IMR-90 (cell line): ENCODE measurements at regions not wholly inside any gene's neighbourhood (a gene's known extent, or its start where the extent isn't known, plus 50 kb on each side); places are given as distances from the start of the nearest gene placed in this dataset.

ENCODE experiments used
- ATAC-seq: fragments of 200-7000 bp; cut with Tn5 transposase; 2 replicates; pipeline ENCODE4 v1.9.1; 2020; ENCODE audit warnings: low read depth, mild to moderate bottlenecking, moderate library complexity
- BruUV-seq: library from RNA; stranded (reverse); fragments of 400-500 nt; replicated peaks from 2 replicates; lab custom pipeline; 2021; lab: Mats Ljungman, UMichigan
- CTCF ChIA-PET: fragments of 300-600 bp; formaldehyde crosslinking; extraction: SDS; loops from one replicate; lab custom pipeline; 2021; ENCODE audit warnings: antibody characterized with exemption; lab: Yijun Ruan, JAX
- POLR2A ChIA-PET: fragments of 300-600 bp; sonication (Branson Sonifier 250); formaldehyde crosslinking; loops from one replicate; lab custom pipeline; 2022; ENCODE audit warnings: antibody characterized with exemption; ENCODE audit not compliant: unreplicated experiment; lab: Charles Lee
- DNase-seq: peaks from one replicate; pipeline ENCODE4 v3.0.0; 2013
- H2AFZ ChIP-seq: replicated peaks from 2 replicates; pipeline ENCODE3; 2013; ENCODE audit warnings: low read length, mild to moderate bottlenecking; ENCODE audit not compliant: poor library complexity
- H2AK5ac ChIP-seq: 2 replicates; pipeline ENCODE4 v1.6.1; 2013; ENCODE audit warnings: low read depth, low read length, inconsistent platforms
- H2AK9ac ChIP-seq: replicated peaks from 2 replicates; pipeline ENCODE3; 2013; ENCODE audit warnings: mild to moderate bottlenecking, low read depth, low read length, moderate library complexity; ENCODE audit not compliant: poor library complexity
- H2BK120ac ChIP-seq: 2 replicates; pipeline ENCODE4 v1.6.1; 2013; ENCODE audit warnings: low read depth, low read length, inconsistent platforms
- H2BK15ac ChIP-seq: 3 replicates; pipeline ENCODE4 v1.6.1; 2013; ENCODE audit warnings: low read depth, low read length, inconsistent platforms
- H2BK20ac ChIP-seq: 2 replicates; pipeline ENCODE4 v1.6.1; 2013; ENCODE audit warnings: low read depth, mild to moderate bottlenecking, inconsistent platforms, low read length, moderate library complexity
- H2BK5ac ChIP-seq: 2 replicates; pipeline ENCODE4 v1.6.1; 2013; ENCODE audit warnings: mild to moderate bottlenecking, low read depth, low read length, inconsistent platforms; ENCODE audit not compliant: poor library complexity, severe bottlenecking
- H3K14ac ChIP-seq: replicated peaks from 2 replicates; pipeline ENCODE4 v1.6.1; 2013; ENCODE audit warnings: low read depth, low read length, inconsistent platforms
- H3K18ac ChIP-seq: 2 replicates; pipeline ENCODE4 v1.6.1; 2013; ENCODE audit warnings: low read depth, low read length, control low read depth
- H3K23ac ChIP-seq: 2 replicates; pipeline ENCODE4 v1.6.1; 2013; ENCODE audit warnings: low read depth, low read length, inconsistent platforms
- H3K27ac ChIP-seq: 2 replicates; pipeline ENCODE4 v1.5.1; 2013; ENCODE audit warnings: mild to moderate bottlenecking, control low read depth, low read length; ENCODE audit not compliant: insufficient read depth
- H3K27me3 ChIP-seq: 2 replicates; pipeline ENCODE4 v1.6.1; 2013; ENCODE audit warnings: low read length; ENCODE audit not compliant: control insufficient read depth, insufficient read depth
- H3K36me3 ChIP-seq: 2 replicates; pipeline ENCODE4 v1.6.1; 2013; ENCODE audit warnings: low read length, mixed read lengths; ENCODE audit not compliant: control insufficient read depth, insufficient read depth
- H3K4ac ChIP-seq: 2 replicates; pipeline ENCODE4 v1.6.1; 2013; ENCODE audit warnings: low read depth, low read length, inconsistent platforms
- H3K4me1 ChIP-seq: 2 replicates; pipeline ENCODE4 v1.6.1; 2013; ENCODE audit warnings: low read length, mixed read lengths; ENCODE audit not compliant: control insufficient read depth, insufficient read depth
- H3K4me2 ChIP-seq: 2 replicates; pipeline ENCODE4 v1.6.1; 2013; ENCODE audit warnings: low read depth, mild to moderate bottlenecking, control low read depth, low read length, moderate library complexity
- H3K4me3 ChIP-seq: 2 replicates; pipeline ENCODE4 v1.5.1; 2013; ENCODE audit warnings: low read depth, mild to moderate bottlenecking, control low read depth, low read length, moderate library complexity; ENCODE audit not compliant: insufficient read depth
- H3K56ac ChIP-seq: 2 replicates; pipeline ENCODE4 v1.6.1; 2013; ENCODE audit warnings: low read length, inconsistent platforms; ENCODE audit not compliant: insufficient read depth; ENCODE audit errors: extremely low read depth
- H3K79me1 ChIP-seq, 2 experiments: 2 replicates each; pipeline ENCODE4 v1.6.1; 2013; ENCODE audit warnings: low read length in 2 of 2, inconsistent platforms in 1 of 2, low read depth in 1 of 2
- H3K9ac ChIP-seq: 2 replicates; pipeline ENCODE4 v1.6.1; 2013; ENCODE audit warnings: low read depth, low read length, control low read depth
- H3K9me1 ChIP-seq: 2 replicates; pipeline ENCODE4 v1.6.1; 2013; ENCODE audit warnings: low read length, inconsistent platforms; ENCODE audit not compliant: insufficient read depth
- H3K9me3 ChIP-seq: 2 replicates; pipeline ENCODE4 v1.6.1; 2013; ENCODE audit warnings: low read length; ENCODE audit not compliant: control insufficient read depth, insufficient read depth
- H4K20me1 ChIP-seq: 2 replicates; pipeline ENCODE4 v1.6.1; 2013; ENCODE audit warnings: low read length, inconsistent platforms; ENCODE audit not compliant: insufficient read depth
- H4K5ac ChIP-seq: 2 replicates; pipeline ENCODE4 v1.6.1; 2013; ENCODE audit warnings: mild to moderate bottlenecking, low read depth, low read length, control low read depth
- H4K8ac ChIP-seq, 2 experiments: 2 replicates each; pipeline ENCODE4 v1.6.1; 2013; ENCODE audit warnings: low read depth in 2 of 2, low read length in 2 of 2, control low read depth in 1 of 2, inconsistent platforms in 1 of 2
- H4K91ac ChIP-seq: 2 replicates; pipeline ENCODE4 v1.6.1; 2013; ENCODE audit warnings: low read depth, low read length, inconsistent platforms; ENCODE audit not compliant: insufficient read depth
- BHLHE40 ChIP-seq: fragments of 150-350 bp; IDR thresholded peaks from 2 replicates; pipeline ENCODE4 v1.6.1; 2016; ENCODE audit warnings: mild to moderate bottlenecking, low read depth, low read length
- CEBPB ChIP-seq: IDR thresholded peaks from 2 replicates; pipeline ENCODE4 v1.6.1; 2012; ENCODE audit warnings: low read depth, low read length, improper control_type of control experiment
- CHD1 ChIP-seq: IDR thresholded peaks from 2 replicates; pipeline ENCODE4 v1.6.1; 2012; ENCODE audit warnings: low read depth, low read length, improper control_type of control experiment
- CTCF ChIP-seq: conservative IDR thresholded peaks from 2 replicates; pipeline ENCODE4 v1.5.1; 2012; ENCODE audit warnings: mild to moderate bottlenecking, low read depth, low read length, improper control_type of control experiment
- ELK1 ChIP-seq: fragments of 150-350 bp; IDR thresholded peaks from 2 replicates; pipeline ENCODE4 v1.6.1; 2016; ENCODE audit warnings: low read depth, mild to moderate bottlenecking, low read length, moderate library complexity, borderline replicate concordance
- FOS ChIP-seq: fragments of 150-350 bp; IDR thresholded peaks from 2 replicates; pipeline ENCODE4 v1.6.1; 2016; ENCODE audit warnings: low read depth, low read length
- MAFK ChIP-seq: IDR thresholded peaks from 2 replicates; pipeline ENCODE4 v1.6.1; 2012; ENCODE audit warnings: low read depth, low read length, improper control_type of control experiment
- MAZ ChIP-seq: IDR thresholded peaks from 2 replicates; pipeline ENCODE4 v1.6.1; 2012; ENCODE audit warnings: low read depth, mild to moderate bottlenecking, low read length, improper control_type of control experiment, moderate library complexity, borderline replicate concordance
- MXI1 ChIP-seq: IDR thresholded peaks from 2 replicates; pipeline ENCODE4 v1.6.1; 2012; ENCODE audit warnings: low read depth, mild to moderate bottlenecking, low read length, moderate library complexity, borderline replicate concordance
- NFE2L2 ChIP-seq: fragments of 150-350 bp; IDR thresholded peaks from 2 replicates; pipeline ENCODE4 v1.6.1; 2016; ENCODE audit warnings: low read depth, mild to moderate bottlenecking, low read length
- POLR2A ChIP-seq: IDR thresholded peaks from 2 replicates; pipeline ENCODE4 v1.6.1; 2012; ENCODE audit warnings: mild to moderate bottlenecking, low read depth, low read length
- RAD21 ChIP-seq: IDR thresholded peaks from 2 replicates; pipeline ENCODE4 v1.6.1; 2012; ENCODE audit warnings: low read length, improper control_type of control experiment
- RCOR1 ChIP-seq: IDR thresholded peaks from 2 replicates; pipeline ENCODE4 v1.6.1; 2012; ENCODE audit warnings: mild to moderate bottlenecking, low read length, improper control_type of control experiment; ENCODE audit not compliant: insufficient replicate concordance
- RFX5 ChIP-seq: IDR thresholded peaks from 2 replicates; pipeline ENCODE4 v1.8.0; 2012; ENCODE audit warnings: low read depth, mild to moderate bottlenecking, low read length, moderate library complexity
- SMC3 ChIP-seq: fragments of 150-350 bp; IDR thresholded peaks from 2 replicates; pipeline ENCODE4 v1.6.1; 2016; ENCODE audit warnings: low read depth, mild to moderate bottlenecking, antibody characterized with exemption, low read length, moderate library complexity
- USF2 ChIP-seq: fragments of 150-350 bp; IDR thresholded peaks from 2 replicates; pipeline ENCODE4 v1.6.1; 2017; ENCODE audit warnings: mild to moderate bottlenecking, antibody characterized with exemption, low read length, low read depth
- WGBS, 2 experiments: methylation state at CpG; one replicate each; pipeline versions ENCODE4 v1.1.5 to v1.1.7; 2013; ENCODE audit warnings: missing lambda C conversion rate in 2 of 2; ENCODE audit not compliant: insufficient read length in 1 of 2; ENCODE audit errors: extremely low coverage in 2 of 2; 5-methylcytosine and 5-hydroxymethylcytosine counted together
- dilution Hi-C: fragments of 300-500 bp; cut with HindIII; formaldehyde crosslinking; loops from one replicate; pipeline ENCODE4 v1.14.3; 2018; ENCODE audit warnings: low sequenced_read_pairs; ENCODE audit not compliant: unreplicated experiment
- in situ Hi-C: fragments of 300-500 bp; cut with MboI; formaldehyde crosslinking; loops from 3 replicates; pipeline ENCODE4 v1.14.3; 2019; ENCODE audit warnings: low sequenced_read_pairs, inconsistent platforms, mixed read lengths
- intact Hi-C: fragments of 100-400 bp; cut with micrococcal nuclease; formaldehyde crosslinking; loops from 2 replicates; pipeline ENCODE4 v1.10.0; 2022

GRCh38 chr2:81412681-81413080 lies 1108.1 kb upstream of the LRRTM1 start:
- H2AK9ac ChIP-seq = no peak overlapping the region
- H3K9ac ChIP-seq = no peak overlapping the region
- H3K4me3 ChIP-seq = no peak overlapping the region
- H4K8ac ChIP-seq = no peak overlapping the region
- H3K23ac ChIP-seq = no peak overlapping the region
- H2AK5ac ChIP-seq = no peak overlapping the region
- ChIA-PET POLR2A (no interaction called here), CTCF (no interaction called here)
- H3K56ac ChIP-seq = no peak overlapping the region
- H3K36me3 ChIP-seq = no peaks in the 10 kb centered on the region
- no peak overlapping the region for H2BK120ac ChIP-seq
- no peaks in the 10 kb centered on the region for H3K4me1 ChIP-seq
- no peak overlapping the region for H3K4ac ChIP-seq
- 18% methylated on average over 2 of the region's 3 CpGs; no CpG with 5 or more reads in 1 of the 2 experiments for WGBS, 2 experiments
- H3K27ac ChIP-seq = no peak overlapping the region
- no peak overlapping the region for H3K14ac ChIP-seq
- no peak overlapping the region for H2BK15ac ChIP-seq
- no peak overlapping the region for H2BK20ac ChIP-seq
- ATAC-seq = no peak
- 0 out of 2 replicates have a peak, but pooled peaks cover under 1% of the 10 kb centered on the region for H3K9me3 ChIP-seq
- no peak overlapping the region for H4K91ac ChIP-seq
- TF ChIP-seq NFE2L2 (no peak), USF2 (no peak), FOS (no peak), MAFK (no peak), SMC3 (no peak), CEBPB (no peak), MAZ (no peak), BHLHE40 (no peak), POLR2A (no peak), MXI1 (no peak), ELK1 (no peak), CTCF (no peak), RAD21 (no peak), RCOR1 (no peak), CHD1 (no peak), RFX5 (no peak)
- H4K5ac ChIP-seq = no peak overlapping the region
- H3K4me2 ChIP-seq = no peak overlapping the region
- H2BK5ac ChIP-seq = no peak overlapping the region
- no peaks in the 10 kb centered on the region for H3K27me3 ChIP-seq
- dilution Hi-C loops = no loop called here
- BruUV-seq = no TSS peak
- no peaks in the 10 kb centered on the region for H3K9me1 ChIP-seq
- intact Hi-C loops = no loop called here
- no peak overlapping the region for H2AFZ ChIP-seq
- H4K20me1 ChIP-seq = no peaks in the 10 kb centered on the region
- no peaks in the 10 kb centered on the region for H3K79me1 ChIP-seq
- DNase-seq = no peak
- H3K18ac ChIP-seq = no peak overlapping the region
- in situ Hi-C loops = no loop called here
